GM18520 (cell line): ENCODE measurements at regions not wholly inside any gene's neighbourhood (a gene's known extent, or its start where the extent isn't known, plus 50 kb on each side); places are given as distances from the start of the nearest gene placed in this dataset.

Experiments
- ATAC-seq: cut with Tn5 transposase; IDR thresholded peaks from one replicate; pipeline ENCODE4 v1.9.1; 2021; ENCODE audit not compliant: unreplicated experiment

DNA sequence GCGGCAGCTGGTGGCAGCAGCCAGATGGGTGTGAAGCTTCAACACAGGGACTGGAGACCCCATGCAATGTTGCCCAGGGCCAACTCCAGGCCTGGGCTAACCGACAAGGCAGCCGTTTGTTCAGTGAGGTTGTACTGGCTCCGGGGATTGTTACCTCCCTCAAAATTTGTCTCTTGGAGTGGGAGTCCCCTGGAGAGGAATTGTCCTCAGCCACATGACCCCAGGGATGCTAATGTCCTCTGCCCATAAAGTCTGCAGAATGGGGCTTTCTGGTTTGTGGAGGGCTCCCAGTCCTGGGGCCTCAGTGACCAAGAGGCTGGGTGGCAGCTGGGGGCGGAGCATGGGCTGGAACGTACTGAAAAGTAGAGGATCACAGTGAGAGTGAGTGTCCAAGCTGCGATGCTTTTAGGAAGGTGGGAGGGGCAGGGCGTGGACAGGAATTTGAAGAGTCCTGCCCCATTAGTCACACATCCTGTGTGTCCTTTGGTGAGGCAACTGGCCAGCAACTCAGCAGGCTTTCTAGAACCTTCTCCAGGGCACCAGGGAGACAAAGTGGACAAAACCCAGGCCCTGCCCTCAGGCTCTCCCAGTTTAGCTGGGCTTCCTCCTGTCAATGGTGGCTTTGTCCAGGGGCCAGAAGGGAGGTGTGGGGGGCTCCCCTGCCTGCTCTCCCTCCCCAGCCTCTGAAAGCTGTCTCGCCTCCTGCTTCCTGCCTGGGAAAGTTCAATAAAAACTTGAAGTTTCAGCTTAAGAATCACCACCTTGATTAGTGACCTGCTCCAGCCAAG, 114.0 kb downstream of the NSG2 start:
- ATAC-seq, result no peak

DNA sequence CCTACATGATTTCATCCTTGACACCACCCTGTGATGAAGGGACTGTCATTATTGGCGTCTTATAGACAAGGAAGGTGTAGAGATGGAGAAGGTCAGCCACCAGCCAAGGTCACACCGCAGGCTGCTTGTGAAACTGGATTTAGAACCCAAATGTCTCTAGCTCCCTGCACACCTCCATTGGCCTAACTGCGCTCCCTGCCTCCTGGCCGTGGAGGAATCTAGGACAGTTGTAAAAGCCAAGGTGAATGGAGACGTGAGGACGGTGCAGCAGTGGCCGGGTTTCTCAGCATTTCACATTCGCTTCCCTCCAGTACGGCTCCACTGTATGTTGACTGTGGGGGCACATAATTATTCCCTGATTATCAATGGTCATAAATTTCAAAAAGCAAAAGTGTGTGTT, 119.9 kb downstream of the NSG2 start:
- ATAC-seq, result no peak

DNA sequence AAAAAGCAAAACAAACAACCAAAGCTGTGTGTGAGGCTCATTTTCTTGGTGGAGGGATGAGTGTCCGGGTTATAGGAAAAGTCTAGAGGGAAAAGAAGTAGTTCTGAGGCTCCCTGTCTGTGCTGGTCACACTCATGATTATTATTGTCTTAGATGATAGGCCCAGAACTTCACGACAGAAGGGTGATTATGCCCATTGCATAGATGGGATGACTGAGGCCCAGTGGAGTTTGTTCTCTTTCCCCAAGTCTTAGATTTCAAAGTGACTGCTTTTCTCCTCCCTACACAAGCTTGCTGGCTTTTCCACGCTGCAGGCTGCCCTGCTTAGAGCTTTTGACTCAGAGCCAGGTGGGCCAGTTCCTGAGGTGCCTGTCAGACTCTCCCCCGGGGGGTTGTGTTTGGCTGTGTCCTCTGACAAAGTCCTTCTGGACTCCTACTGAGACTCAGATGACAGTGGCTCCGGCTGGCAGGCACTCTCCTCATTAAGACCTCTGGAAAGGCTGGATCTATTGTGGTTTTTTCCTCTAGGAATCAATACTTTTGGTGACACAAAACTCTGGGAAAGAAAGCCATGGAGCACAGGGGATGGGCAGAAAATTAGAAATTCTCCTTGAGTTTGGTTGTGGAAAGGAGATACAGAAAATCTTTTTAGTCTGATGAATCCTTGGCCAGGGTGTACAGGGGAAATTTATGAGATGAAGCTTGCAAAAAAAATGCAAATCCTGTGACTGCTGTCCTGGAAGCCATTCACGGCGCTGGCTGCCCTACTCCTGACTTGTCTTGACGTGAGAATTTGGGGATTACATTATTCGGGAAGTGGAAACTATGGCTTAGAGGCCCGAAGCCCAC, 120.9 kb downstream of the NSG2 start:
- ATAC-seq, result no peak

DNA sequence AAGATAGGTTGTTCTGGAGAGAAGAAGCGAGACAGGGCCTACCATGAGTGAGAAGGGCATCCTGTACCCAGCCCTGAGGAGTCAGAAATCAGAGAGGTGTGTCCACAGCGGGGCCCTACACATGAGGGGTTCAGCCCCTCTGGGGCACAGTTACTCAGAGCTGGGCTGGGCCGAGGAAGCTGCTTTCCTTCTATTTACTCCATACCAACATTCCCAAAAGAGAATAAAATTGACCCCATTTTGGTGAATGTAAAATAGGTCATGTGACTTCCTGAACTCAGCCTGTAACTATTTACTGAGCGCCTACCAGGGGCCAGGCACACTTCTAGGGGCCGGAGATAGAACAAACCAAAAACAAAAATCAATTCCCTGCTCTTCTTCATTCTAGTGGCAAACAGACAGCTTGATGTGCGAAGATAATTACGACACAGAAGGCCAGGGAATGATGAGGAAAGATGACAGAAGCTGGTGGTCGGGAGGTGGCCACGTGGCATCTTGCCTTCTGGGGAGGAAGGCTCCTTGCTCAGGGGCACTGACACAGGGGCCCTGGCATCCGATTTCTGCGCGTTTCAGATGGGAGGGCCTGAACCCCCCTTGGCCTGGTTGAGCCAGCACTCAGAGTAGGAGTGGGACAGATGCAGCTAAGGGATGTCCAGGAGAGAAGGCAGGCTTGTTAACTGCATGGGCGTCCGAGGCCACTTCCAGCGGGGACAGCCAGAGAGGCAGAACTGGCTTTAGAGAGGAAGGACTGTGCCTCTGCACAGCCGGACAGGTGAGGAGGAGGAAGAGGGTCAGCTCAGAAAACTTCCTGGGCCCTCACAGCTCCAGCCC, 121.8 kb downstream of the NSG2 start:
- ATAC-seq, result no peak

DNA sequence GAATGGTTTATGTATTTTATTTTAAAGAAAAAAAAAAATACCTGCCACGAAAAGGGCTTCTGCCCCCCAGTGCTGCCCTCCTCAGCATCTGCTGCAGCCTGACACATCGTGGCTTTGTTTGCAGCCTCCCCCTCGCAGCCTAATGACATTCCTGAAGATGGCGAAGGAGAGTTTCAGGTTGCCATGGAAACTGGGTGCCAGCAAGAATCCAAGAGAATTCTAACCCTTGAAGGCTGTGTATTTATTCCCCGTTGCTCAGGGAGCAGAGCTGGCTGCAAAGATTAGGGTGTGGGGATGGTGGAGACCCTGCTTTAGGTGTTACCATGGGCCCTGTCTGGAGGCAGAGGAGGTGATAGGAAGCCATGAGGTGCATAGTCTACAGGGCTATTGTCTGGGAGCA, 126.6 kb downstream of the NSG2 start:
- ATAC-seq, result no peak

DNA sequence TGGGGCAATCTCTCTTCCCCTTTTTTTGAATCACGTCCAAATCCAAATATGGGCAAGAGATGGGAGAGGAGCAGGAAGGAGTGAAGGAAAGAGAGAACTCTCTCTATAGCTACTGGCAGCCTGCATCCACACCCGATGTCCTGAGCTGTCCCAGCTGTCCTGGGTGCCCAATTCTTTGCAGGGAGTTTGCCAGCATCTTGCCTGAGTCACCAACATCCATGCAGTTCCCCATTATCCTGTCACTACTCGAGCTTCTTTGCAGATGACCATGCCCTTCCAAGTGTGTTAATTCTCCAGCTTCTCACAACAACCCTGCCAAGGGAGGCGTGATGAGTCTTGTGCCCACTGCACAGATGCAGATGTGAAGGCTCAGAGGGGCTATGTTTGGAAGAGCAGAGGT, 127.1 kb downstream of the NSG2 start:
- no peak for ATAC-seq

DNA sequence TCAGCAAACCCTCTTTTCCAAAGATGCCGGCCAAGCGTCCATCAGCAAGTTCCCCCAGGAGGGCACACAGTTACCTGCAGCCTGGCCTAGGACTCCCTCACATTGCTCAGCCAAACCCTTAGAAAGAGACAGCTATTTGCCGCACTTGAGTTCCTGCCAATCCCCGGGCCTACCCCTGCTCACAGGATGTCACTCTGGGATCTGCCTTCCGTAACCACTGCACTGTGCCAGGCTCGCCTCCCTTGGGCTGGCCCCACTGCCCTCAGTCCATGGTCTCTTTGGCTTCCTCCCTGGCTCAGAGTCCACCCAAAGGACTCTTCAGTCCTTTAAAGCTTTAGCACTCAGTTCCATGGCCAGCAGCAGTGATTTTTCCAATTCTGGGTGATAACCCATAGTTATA, 128.3 kb downstream of the NSG2 start:
- ATAC-seq, result no peak

DNA sequence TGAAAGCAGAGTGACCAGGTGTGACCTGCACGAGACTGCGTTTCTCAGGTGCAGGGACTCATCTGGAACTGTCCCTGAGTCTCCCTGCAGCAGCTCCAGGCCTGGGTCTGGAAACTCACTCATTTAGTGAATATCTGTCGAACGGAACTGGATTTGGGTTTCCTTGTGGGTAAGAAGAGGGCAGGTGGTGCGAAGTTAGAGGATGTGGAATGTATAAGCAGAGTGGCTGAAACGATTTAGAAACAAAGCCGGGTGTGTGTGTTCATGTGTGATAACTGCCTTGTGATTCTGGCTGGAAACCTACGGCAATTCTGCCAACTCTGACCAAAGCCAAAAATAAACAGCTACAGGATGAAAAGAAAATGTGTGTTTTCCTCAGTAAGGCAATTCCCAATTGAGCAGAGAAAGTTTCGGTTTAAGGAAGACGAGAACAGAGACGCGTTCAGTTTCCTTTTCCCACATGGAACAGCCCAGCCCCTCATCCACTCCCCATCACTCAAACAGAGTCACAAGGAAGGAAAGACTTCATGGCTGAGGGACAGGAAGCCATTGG, 130.3 kb downstream of the NSG2 start:
- no peak for ATAC-seq

DNA sequence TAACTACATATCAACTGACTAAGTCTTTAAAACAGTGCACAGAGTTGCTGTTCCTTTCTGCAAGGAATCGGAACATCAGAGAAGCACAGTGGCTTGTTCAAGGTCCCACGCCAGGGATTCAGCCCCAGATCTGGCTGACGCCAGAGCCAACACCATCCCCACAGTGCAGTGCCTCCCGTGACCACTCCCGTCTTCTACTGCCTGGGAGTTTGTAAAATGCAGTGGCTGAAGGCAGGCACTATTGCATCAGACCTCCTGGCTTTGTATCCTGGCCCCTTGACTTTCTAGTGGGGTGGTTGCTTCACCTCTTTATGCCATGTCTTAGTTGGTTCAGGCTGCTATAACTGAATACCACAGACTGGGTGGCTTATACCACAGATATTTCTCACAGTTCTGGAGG, 131.0 kb downstream of the NSG2 start:
- ATAC-seq, result no peak

DNA sequence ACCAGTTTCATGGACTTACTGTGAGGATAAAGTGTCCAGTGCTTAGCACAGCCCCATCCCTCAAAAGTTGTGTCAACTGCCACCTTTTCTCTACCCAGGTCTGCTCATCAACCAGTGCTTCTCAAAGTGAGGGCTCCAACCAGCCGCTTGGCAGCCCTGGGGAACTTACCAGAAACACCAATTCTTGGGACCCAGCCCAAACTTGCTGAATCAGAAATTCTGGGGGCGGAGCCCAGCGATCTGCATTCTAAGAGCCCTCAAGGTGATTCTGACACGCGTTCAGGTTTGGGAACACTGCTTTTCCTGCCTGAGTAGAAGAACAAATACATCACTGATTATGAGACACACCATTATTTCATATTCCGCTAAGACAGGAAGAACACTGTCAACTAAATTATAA, 132.0 kb downstream of the NSG2 start:
- no peak for ATAC-seq

DNA sequence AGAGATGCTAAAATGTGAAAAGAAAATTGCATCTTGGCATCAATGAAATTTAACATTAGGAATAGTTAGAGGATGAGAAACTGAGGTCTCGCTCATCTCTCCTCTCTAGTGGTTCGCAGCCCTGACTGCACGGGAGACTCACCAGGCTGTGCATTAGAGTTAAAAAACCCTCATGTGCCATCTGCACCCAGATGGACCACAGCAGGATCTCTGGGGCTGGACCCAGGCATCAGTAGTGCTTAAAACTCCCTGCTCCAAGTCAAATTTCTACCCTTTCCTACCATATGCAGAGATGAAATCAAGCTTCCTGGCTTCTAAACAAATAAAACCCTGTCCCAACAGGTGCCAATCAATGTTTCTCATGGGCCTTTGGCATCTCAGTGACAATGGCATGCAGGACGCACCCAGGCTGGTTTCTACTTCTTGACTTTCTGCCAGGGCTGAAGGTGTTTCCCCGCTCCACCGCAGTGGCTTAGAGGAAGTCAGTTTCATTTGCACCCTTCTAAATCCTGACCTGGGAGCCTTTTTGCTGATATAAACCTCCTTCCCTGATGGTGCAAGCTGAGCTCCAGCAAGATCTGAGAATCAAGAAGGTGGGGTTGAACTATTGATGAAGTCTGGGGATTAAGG, 132.6 kb downstream of the NSG2 start:
- no peak for ATAC-seq

DNA sequence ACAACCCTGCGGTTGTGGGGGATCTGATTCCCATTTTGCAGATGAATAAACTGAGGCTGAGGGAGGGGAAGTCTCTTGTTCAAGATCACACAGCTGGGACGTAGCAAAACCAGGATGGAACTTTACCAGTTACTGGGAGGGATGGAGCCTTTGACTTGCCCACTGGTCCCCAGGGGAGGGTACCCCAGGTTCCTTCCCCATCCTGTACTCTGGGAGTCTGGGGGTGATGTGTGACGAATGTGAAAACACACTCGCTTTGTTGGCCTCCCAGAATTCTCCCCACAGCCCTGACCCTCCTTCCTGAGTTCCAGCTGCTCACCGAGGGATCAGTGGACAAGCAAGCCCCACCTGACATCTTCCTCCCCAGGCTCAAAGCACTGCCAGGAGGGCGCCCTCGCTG, 135.1 kb downstream of the NSG2 start:
- ATAC-seq, result no peak

DNA sequence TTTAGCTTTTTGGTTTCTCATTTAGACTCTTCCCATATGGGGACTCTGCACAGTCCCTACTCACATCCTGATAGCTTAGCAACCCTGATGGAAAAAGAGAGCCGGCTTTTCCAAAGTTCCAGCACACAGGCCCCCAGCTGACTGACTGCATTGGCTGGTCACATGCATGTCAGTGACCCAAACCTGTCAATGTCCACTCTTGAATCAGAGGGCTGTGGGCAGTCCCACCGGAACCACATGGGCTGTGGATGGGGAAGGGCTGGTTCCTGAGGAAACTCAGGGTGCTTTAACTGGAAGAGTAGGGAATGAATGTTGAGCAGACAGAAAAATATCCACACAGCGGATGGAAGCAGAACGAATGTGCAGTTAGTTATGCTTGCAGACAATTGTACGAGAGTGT, 136.6 kb downstream of the NSG2 start:
- ATAC-seq, result no peak

DNA sequence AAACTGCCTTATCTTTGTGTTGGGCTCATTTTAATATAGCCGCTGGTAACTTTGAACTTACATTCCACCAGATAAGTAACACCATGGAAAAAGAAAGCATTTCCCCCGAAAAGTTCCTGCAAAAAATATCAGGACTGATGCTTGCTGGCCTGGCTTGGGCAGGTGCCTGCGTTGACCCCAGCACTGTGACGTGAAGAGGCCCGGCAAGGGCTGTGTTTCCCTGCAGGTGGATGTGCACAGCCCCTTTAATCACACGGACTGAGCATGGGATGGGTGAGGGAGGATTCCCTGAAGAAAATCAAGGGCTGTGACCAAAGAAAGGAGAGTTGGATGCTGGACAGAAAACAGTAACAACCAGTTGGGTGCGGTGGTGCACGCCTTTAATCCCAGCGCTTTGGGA, 138.2 kb downstream of the NSG2 start:
- ATAC-seq, result no peak

DNA sequence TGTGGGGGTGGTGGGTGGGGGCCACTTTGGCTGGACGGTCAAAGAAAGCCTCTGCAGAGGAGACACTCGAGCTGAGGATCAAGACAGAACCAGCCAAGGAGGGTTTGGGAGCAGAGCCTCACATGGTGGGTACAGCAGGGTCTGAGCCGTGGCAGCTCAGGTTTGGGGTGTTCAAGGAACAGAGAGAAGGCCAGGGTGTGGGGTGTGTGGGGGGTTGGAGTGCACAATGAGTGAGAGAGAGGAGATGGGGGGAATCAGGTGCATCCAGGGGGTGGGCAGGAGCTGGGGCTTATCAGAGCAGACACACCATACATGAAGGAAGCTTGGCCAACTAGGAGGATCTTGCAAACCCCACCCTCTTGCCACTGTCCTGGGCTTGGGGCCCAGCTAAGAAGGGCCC, 140.0 kb downstream of the NSG2 start:
- no peak for ATAC-seq

DNA sequence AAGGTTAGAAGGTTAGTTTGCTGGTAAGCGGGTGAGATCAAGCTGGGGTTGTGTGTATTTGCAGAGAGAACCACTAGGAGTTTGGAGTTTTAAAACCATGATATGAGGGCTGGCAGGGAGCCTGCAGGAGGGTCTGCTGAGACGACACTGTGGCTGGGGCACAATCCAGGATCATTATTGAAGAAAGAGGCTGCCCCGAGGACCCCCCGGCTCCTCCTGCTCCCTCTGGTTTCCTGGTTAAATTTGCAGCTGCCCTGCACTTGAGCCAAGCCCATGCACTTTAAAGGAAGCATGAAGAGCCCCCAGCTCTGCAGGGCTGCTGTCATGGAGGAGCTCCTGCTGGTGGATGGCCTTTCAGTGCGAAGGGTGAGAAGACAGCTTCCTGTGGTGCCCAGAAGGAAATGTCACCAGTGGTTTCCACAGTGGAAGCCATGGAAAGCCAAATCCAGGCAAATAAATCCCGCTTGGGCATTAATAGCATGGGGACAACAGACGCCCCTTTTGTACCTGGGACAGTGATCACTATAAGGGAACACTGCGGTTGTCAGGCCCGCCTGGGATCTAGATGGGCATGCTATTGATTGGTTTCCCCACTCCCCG, 140.7 kb downstream of the NSG2 start:
- no peak for ATAC-seq

DNA sequence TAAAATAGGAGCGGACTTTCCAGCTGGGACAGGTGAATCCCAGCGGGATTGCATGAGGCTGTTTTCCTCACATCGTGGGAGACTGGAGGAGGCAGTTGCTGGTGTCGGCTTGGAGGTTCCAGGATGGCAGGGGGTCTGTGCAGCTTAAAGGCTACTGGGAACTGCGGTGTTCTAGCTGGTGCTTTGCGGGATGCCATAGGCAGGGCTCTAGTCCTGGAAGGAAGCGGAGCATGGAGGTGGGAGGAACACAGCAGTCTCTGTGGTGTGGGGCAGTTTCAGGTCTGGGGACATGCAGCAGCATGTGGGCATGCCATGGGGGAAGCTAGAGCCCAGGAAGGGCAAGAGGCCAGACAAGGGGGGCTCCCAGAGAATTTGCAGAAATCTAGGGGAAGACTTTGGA, 141.5 kb downstream of the NSG2 start:
- no peak for ATAC-seq

DNA sequence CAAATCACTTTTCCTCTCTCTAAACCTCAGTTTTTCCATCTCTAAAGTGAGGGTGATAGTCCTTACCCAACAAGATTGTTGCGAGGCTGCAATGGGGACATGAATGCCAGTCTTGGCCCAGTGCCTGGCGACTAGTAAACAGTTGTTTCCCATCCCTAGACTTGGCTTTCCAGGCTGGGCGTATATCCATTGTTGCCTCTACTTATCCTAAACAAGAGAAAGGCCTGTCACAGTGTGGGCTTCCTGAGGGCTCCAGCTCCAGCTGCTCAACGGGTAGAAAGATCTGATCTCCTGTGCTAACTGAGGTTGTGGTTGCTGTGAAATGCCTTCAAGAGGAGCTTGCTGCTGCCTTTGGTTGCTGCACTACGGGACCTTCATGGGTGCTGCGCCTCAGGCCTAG, 142.0 kb downstream of the NSG2 start:
- no peak for ATAC-seq

DNA sequence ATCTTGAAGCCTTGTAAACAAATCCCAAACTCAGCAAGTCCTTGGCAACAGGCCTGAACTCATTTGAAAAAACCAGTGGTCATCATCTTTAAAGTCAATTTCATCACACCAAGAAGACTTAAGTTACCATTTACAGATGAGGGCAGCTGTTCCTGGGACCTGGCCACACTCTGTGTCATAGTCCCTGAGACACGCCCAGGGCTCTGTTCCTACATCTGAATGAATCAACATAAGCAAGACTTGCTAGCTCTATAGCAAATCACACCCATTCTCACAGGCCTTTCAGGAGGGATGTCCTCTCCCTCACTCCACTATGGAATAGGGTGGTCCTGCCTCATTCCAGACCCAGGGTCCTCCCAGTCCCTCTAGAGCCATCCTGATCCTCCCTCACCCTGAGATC, 142.8 kb downstream of the NSG2 start:
- no peak for ATAC-seq
